ENCODE measurements at regions not wholly inside any gene's neighbourhood (a gene's known extent, or its start where the extent isn't known, plus 50 kb on each side); places are given as distances from the start of the nearest gene placed in this dataset.

GRCh38 chr7:96638669-96639068 is 71.0 kb downstream of the SEM1 start:
- DNase-seq = no peak

- DNase-seq = peak in 1 of 2 experiments; percentile 26
Measured at GRCh38 chr7:96637522-96637921, 72.1 kb downstream of the SEM1 start.

GRCh38 chr7:96636979-96637378 is 72.7 kb downstream of the SEM1 start:
- DNase-seq = no peak

GRCh38 chr7:96636342-96636860 is 73.2 kb downstream of the SEM1 start:
- DNase-seq = no peak

- DNase-seq = no peak
Measured at GRCh38 chr7:96629884-96630283, 79.8 kb downstream of the SEM1 start.

GRCh38 chr7:96624954-96625353 is 84.7 kb downstream of the SEM1 start:
- no peak for DNase-seq

- DNase-seq = no peak
Measured at GRCh38 chr7:96621932-96622331, 87.7 kb downstream of the SEM1 start.

GRCh38 chr7:96614154-96614867 is 95.3 kb downstream of the SEM1 start:
- DNase-seq = no peak

GRCh38 chr7:96612034-96612433 is 97.6 kb downstream of the SEM1 start:
- DNase-seq = no peak

GRCh38 chr7:96605045-96605716 is 104.5 kb downstream of the SEM1 start:
- DNase-seq = no peak

- DNase-seq = peak in 1 of 2 experiments; percentile 78
Measured at GRCh38 chr7:96599288-96599936, 110.2 kb downstream of the SEM1 start.

GRCh38 chr7:96598421-96598820 is 111.2 kb downstream of the SEM1 start:
- DNase-seq = peak; percentile 49 to 84

- DNase-seq = peak; percentile 65 to 86
Measured at GRCh38 chr7:96596120-96596826, 113.4 kb downstream of the SEM1 start.

- DNase-seq = no peak
Measured at GRCh38 chr7:96591900-96592676, 117.6 kb downstream of the SEM1 start.

- no peak for DNase-seq
Measured at GRCh38 chr7:96591159-96591899, 118.3 kb downstream of the SEM1 start.

- no peak for DNase-seq
Measured at GRCh38 chr7:96589038-96589437, 120.6 kb downstream of the SEM1 start.

- DNase-seq = no peak
Measured at GRCh38 chr7:96579119-96579518, 130.5 kb downstream of the SEM1 start.

- DNase-seq = no peak
Measured at GRCh38 chr7:96578606-96579005, 131.0 kb downstream of the SEM1 start.

GRCh38 chr7:96563409-96563808 is 146.2 kb downstream of the SEM1 start:
- DNase-seq = no peak

- DNase-seq = no peak
Measured at GRCh38 chr7:96562966-96563365, 146.7 kb downstream of the SEM1 start.

GRCh38 chr7:96562458-96562857 is 147.2 kb downstream of the SEM1 start:
- DNase-seq = no peak

GRCh38 chr7:96561892-96562291 is 147.8 kb downstream of the SEM1 start:
- no peak for DNase-seq

Data from NCI-H524 (cell line).